H9 (cell line): ENCODE measurements at regions not wholly inside any gene's neighbourhood (a gene's known extent, or its start where the extent isn't known, plus 50 kb on each side); places are given as distances from the start of the nearest gene placed in this dataset.

Experiments
- DNase-seq: peaks from one replicate; pipeline ENCODE4 v3.0.0-alpha.2; 2017
- H2AFZ ChIP-seq: one replicate; pipeline ENCODE4 v1.6.1; 2013; ENCODE audit warnings: mild to moderate bottlenecking, low read length, control low read depth, moderate library complexity
- H2AK5ac ChIP-seq: 2 replicates; pipeline ENCODE4 v1.6.1; 2013; ENCODE audit warnings: low read length, control low read depth, mixed read lengths; ENCODE audit not compliant: insufficient read length
- H2BK120ac ChIP-seq: one replicate; pipeline ENCODE4 v1.6.1; 2013; ENCODE audit warnings: low read depth, mild to moderate bottlenecking, low read length, control low read depth, inconsistent platforms; ENCODE audit not compliant: poor library complexity, severe bottlenecking
- H2BK12ac ChIP-seq: 2 replicates; pipeline ENCODE4 v1.6.1; 2013; ENCODE audit warnings: low read length, control low read depth, mixed read lengths, low read depth; ENCODE audit not compliant: insufficient read length
- H2BK15ac ChIP-seq: 2 replicates; pipeline ENCODE4 v1.6.1; 2013; ENCODE audit warnings: low read depth, low read length, control low read depth
- H2BK20ac ChIP-seq: one replicate; pipeline ENCODE4 v1.6.1; 2013; ENCODE audit warnings: low read depth, mild to moderate bottlenecking, low read length, control low read depth, inconsistent platforms; ENCODE audit not compliant: poor library complexity, severe bottlenecking
- H2BK5ac ChIP-seq: 2 replicates; pipeline ENCODE4 v1.6.1; 2013; ENCODE audit warnings: low read length, control low read depth, mixed read lengths; ENCODE audit not compliant: insufficient read length
- H3K14ac ChIP-seq: 2 replicates; pipeline ENCODE4 v1.6.1; 2013; ENCODE audit warnings: low read length, control low read depth; ENCODE audit not compliant: insufficient read depth
- H3K18ac ChIP-seq: 2 replicates; pipeline ENCODE4 v1.6.1; 2013; ENCODE audit warnings: low read depth, mild to moderate bottlenecking, mixed read lengths, low read length, control low read depth; ENCODE audit not compliant: insufficient read length
- H3K23ac ChIP-seq: 2 replicates; pipeline ENCODE4 v1.6.1; 2013; ENCODE audit warnings: low read length, control low read depth, mixed read lengths, low read depth; ENCODE audit not compliant: insufficient read length
- H3K23me2 ChIP-seq: 2 replicates; pipeline ENCODE4 v1.6.1; 2013; ENCODE audit warnings: low read depth, mild to moderate bottlenecking, mixed read lengths, low read length, control low read depth; ENCODE audit not compliant: insufficient read length, poor library complexity, severe bottlenecking
- H3K27ac ChIP-seq: 2 replicates; pipeline ENCODE4 v1.5.1; 2013; ENCODE audit warnings: low read length, control low read depth, mixed read lengths, low read depth; ENCODE audit not compliant: insufficient read length
- H3K27me3 ChIP-seq: 2 replicates; pipeline ENCODE4 v1.6.1; 2013; ENCODE audit warnings: low read length, control low read depth, inconsistent platforms; ENCODE audit not compliant: insufficient read depth
- H3K4ac ChIP-seq: 2 replicates; pipeline ENCODE4 v1.6.1; 2013; ENCODE audit warnings: low read depth, mild to moderate bottlenecking, control low read depth, inconsistent platforms, low read length, moderate library complexity
- H3K4me1 ChIP-seq: 2 replicates; pipeline ENCODE4 v1.6.1; 2013; ENCODE audit warnings: low read length, control low read depth, inconsistent platforms; ENCODE audit not compliant: insufficient read depth
- H3K4me2 ChIP-seq: 2 replicates; pipeline ENCODE4 v1.6.1; 2013; ENCODE audit warnings: low read length, control low read depth, mixed read lengths; ENCODE audit not compliant: insufficient read length, insufficient read depth
- H3K56ac ChIP-seq: 2 replicates; pipeline ENCODE4 v1.6.1; 2013; ENCODE audit warnings: low read depth, mild to moderate bottlenecking, mixed read lengths, low read length, control low read depth; ENCODE audit not compliant: insufficient read length
- H3K79me1 ChIP-seq: 2 replicates; pipeline ENCODE4 v1.6.1; 2013; ENCODE audit warnings: low read depth, mild to moderate bottlenecking, moderate library complexity, low read length, control low read depth, inconsistent platforms; ENCODE audit not compliant: insufficient read depth, poor library complexity, severe bottlenecking
- H3K79me2 ChIP-seq: 2 replicates; pipeline ENCODE4 v1.6.1; 2013; ENCODE audit warnings: low read length, control low read depth, inconsistent platforms; ENCODE audit not compliant: insufficient read depth
- H3K9ac ChIP-seq: 2 replicates; pipeline ENCODE4 v1.6.1; 2013; ENCODE audit warnings: low read length, control low read depth, mixed read lengths; ENCODE audit not compliant: insufficient read length; ENCODE audit errors: extremely low read depth
- H3K9me3 ChIP-seq: one replicate; pipeline ENCODE4 v1.6.1; 2013; ENCODE audit warnings: low read depth, low read length, inconsistent platforms; ENCODE audit not compliant: control insufficient read depth
- H3T11ph ChIP-seq: one replicate; pipeline ENCODE4 v1.6.1; 2013; ENCODE audit warnings: mild to moderate bottlenecking, low read length, control low read depth, inconsistent platforms
- H4K20me1 ChIP-seq: one replicate; pipeline ENCODE4 v1.6.1; 2013; ENCODE audit not compliant: control insufficient read depth, insufficient read length, insufficient read depth
- H4K5ac ChIP-seq: 2 replicates; pipeline ENCODE4 v1.6.1; 2013; ENCODE audit warnings: low read depth, mild to moderate bottlenecking, mixed read lengths, low read length, control low read depth; ENCODE audit not compliant: insufficient read length
- H4K8ac ChIP-seq: replicated peaks from 2 replicates; pipeline ENCODE4 v1.6.1; 2013; ENCODE audit warnings: low read length, control low read depth, mixed read lengths, low read depth; ENCODE audit not compliant: insufficient read length
- H4K91ac ChIP-seq: 2 replicates; pipeline ENCODE4 v1.6.1; 2013; ENCODE audit warnings: low read depth, mild to moderate bottlenecking, moderate library complexity, mixed read lengths, low read length, control low read depth; ENCODE audit not compliant: insufficient read length
- H3K27ac Mint-ChIP-seq, 3 experiments: 2 replicates in 2 of 3; 3 replicates in 1 of 3; pipeline ENCODE4 v1.8.0; 2020 to 2021; ENCODE audit warnings: mixed read lengths in 3 of 3, mild to moderate bottlenecking in 1 of 3, moderate library complexity in 1 of 3
- H3K27me3 Mint-ChIP-seq: 2 replicates; pipeline ENCODE4 v1.8.0; 2021; ENCODE audit warnings: low read depth, mild to moderate bottlenecking, moderate library complexity, mixed read lengths
- H3K36me3 Mint-ChIP-seq, 3 experiments: 2 replicates in 2 of 3; 3 replicates in 1 of 3; pipeline ENCODE4 v1.8.0; 2020 to 2021; ENCODE audit warnings: low read depth in 3 of 3, mixed read lengths in 3 of 3; ENCODE audit not compliant: insufficient read depth in 1 of 3
- H3K4me1 Mint-ChIP-seq, 2 experiments: 2 replicates each; pipeline ENCODE4 v1.8.0; 2020; ENCODE audit warnings: mixed read lengths in 2 of 2
- H3K4me3 Mint-ChIP-seq, 2 experiments: 2 replicates in 1 of 2; 3 replicates in 1 of 2; pipeline ENCODE4 v1.8.0; 2020 to 2021; ENCODE audit warnings: mild to moderate bottlenecking in 2 of 2, mixed read lengths in 2 of 2, moderate library complexity in 1 of 2
- H3K9me3 Mint-ChIP-seq, 2 experiments: 2 replicates in 1 of 2; 3 replicates in 1 of 2; pipeline ENCODE4 v1.8.0; 2020; ENCODE audit warnings: mild to moderate bottlenecking in 2 of 2, mixed read lengths in 2 of 2, moderate library complexity in 1 of 2
- WGBS: extraction: QIAGEN DNeasy Blood & Tissue Kit; methylation state at CpG from one replicate; pipeline ENCODE4 v1.1.7; 2013; ENCODE audit warnings: missing lambda C conversion rate, low lambda C conversion rate, mixed read lengths; ENCODE audit not compliant: insufficient read length; ENCODE audit errors: extremely low coverage; 5-methylcytosine and 5-hydroxymethylcytosine counted together
- TF ChIP-seq, protein P1 (sequence below): fragments of 200-600 bp; sonication (generic); conservative IDR thresholded peaks from 3 replicates; pipeline ENCODE4 v1.8.0; 2021; ENCODE audit warnings: antibody characterized with exemption, mild to moderate bottlenecking

DNA sequence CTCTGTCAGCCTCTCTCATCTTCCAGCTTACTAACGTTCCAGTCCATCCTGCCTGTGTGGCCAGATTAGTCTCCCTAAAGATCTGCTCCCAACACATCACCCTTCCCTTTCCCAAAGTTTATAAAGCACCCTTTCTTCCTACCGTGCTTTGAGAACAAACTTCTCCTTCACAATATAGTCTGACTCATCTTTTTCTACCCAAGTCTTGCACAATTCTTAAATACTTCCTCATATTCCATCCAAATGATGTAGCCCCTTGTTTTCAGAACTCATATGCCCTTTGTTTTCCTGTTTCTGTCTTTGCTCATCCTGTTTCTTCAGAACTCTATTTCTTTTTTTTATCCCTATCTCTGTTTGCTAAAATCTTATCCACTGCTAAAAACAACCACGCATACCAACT, 326.8 kb downstream of the MFSD1 start:
- no peak overlapping the region for H3K4me2 ChIP-seq
- H2BK5ac ChIP-seq: no peak overlapping the region
- H4K5ac ChIP-seq: no peak overlapping the region
- no peak overlapping the region for H3K4ac ChIP-seq
- no peak overlapping the region for H3K27ac Mint-ChIP-seq
- no peak for DNase-seq
- 100% methylated on average over 1 of the region's 3 CpGs for WGBS
- H2BK20ac ChIP-seq: no peak overlapping the region
- TF ChIP-seq, protein P1, sequence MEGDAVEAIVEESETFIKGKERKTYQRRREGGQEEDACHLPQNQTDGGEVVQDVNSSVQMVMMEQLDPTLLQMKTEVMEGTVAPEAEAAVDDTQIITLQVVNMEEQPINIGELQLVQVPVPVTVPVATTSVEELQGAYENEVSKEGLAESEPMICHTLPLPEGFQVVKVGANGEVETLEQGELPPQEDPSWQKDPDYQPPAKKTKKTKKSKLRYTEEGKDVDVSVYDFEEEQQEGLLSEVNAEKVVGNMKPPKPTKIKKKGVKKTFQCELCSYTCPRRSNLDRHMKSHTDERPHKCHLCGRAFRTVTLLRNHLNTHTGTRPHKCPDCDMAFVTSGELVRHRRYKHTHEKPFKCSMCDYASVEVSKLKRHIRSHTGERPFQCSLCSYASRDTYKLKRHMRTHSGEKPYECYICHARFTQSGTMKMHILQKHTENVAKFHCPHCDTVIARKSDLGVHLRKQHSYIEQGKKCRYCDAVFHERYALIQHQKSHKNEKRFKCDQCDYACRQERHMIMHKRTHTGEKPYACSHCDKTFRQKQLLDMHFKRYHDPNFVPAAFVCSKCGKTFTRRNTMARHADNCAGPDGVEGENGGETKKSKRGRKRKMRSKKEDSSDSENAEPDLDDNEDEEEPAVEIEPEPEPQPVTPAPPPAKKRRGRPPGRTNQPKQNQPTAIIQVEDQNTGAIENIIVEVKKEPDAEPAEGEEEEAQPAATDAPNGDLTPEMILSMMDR: no peak
- H2BK15ac ChIP-seq: no peak overlapping the region
- no peaks in the 10 kb centered on the region for H3K9me3 ChIP-seq
- no peaks in the 10 kb centered on the region for H3K9me3 Mint-ChIP-seq
- H3K9ac ChIP-seq: no peak overlapping the region
- no peaks in the 10 kb centered on the region for H3K36me3 Mint-ChIP-seq
- H4K20me1 ChIP-seq: no peaks in the 10 kb centered on the region
- no peaks in the 10 kb centered on the region for H3K23me2 ChIP-seq
- H3T11ph ChIP-seq: no peak overlapping the region
- no peaks in the 10 kb centered on the region for H3K79me2 ChIP-seq
- no peaks in the 10 kb centered on the region for H3K4me1 Mint-ChIP-seq
- no peak overlapping the region for H2BK12ac ChIP-seq
- H2AK5ac ChIP-seq: no peak overlapping the region
- no peak overlapping the region for H4K8ac ChIP-seq
- no peak overlapping the region for H3K14ac ChIP-seq
- H3K4me3 Mint-ChIP-seq: no peak overlapping the region
- no peak overlapping the region for H3K56ac ChIP-seq
- H2AFZ ChIP-seq: no peak overlapping the region
- no peak overlapping the region for H4K91ac ChIP-seq
- no peaks in the 10 kb centered on the region for H3K79me1 ChIP-seq
- no peaks in the 10 kb centered on the region for H3K4me1 ChIP-seq
- H3K18ac ChIP-seq: no peak overlapping the region
- H3K27ac ChIP-seq: no peak overlapping the region
- peaks cover 2% of the 10 kb centered on the region; the same call in 1 of the 2 replicates for H3K27me3 Mint-ChIP-seq
- no peak overlapping the region for H3K23ac ChIP-seq
- H2BK120ac ChIP-seq: no peak overlapping the region
- H3K27me3 ChIP-seq: no peaks in the 10 kb centered on the region
